GM21367 (cell line): ENCODE measurements at regions not wholly inside any gene's neighbourhood (a gene's known extent, or its start where the extent isn't known, plus 50 kb on each side); places are given as distances from the start of the nearest gene placed in this dataset.
"Not testable (repeated sequence)": the region's sequence is repeated elsewhere in the genome, so short reads cannot be mapped to it uniquely, and the experiment has no call there.

ENCODE experiments used
- ATAC-seq: cut with Tn5 transposase; IDR thresholded peaks from one replicate; pipeline ENCODE4 v1.9.1; 2021; ENCODE audit not compliant: unreplicated experiment

- no peak for ATAC-seq
These were observed 144.2 kb downstream of the HLX start for GRCh38 chr1:221023482-221023881.

- ATAC-seq = no peak
These were observed 146.3 kb downstream of the HLX start for GRCh38 chr1:221025501-221025900.

GRCh38 chr1:221025956-221026355 is 146.7 kb downstream of the HLX start:
- ATAC-seq = no peak

- ATAC-seq = no peak
These were observed 150.9 kb downstream of the HLX start for GRCh38 chr1:221029981-221030649.

- ATAC-seq = no peak
These were observed 151.7 kb downstream of the HLX start for GRCh38 chr1:221030990-221031389.

GRCh38 chr1:221031458-221032203 is 152.4 kb downstream of the HLX start:
- no peak for ATAC-seq

GRCh38 chr1:221032204-221032585 is 153.0 kb downstream of the HLX start:
- no peak for ATAC-seq

- ATAC-seq = no peak
These were observed 153.5 kb downstream of the HLX start for GRCh38 chr1:221032637-221033280.

GRCh38 chr1:221035662-221036153 is 156.5 kb downstream of the HLX start:
- no peak for ATAC-seq

GRCh38 chr1:221039616-221040015 is 160.4 kb downstream of the HLX start:
- ATAC-seq = no peak

GRCh38 chr1:221040101-221040500 is 160.9 kb downstream of the HLX start:
- no peak for ATAC-seq

- ATAC-seq = no peak
These were observed 161.5 kb downstream of the HLX start for GRCh38 chr1:221040691-221041285.

- no peak for ATAC-seq
These were observed 165.3 kb downstream of the HLX start for GRCh38 chr1:221044538-221044937.

GRCh38 chr1:221045151-221045550 is 165.9 kb downstream of the HLX start:
- ATAC-seq = no peak

GRCh38 chr1:221045842-221046831 is 166.9 kb downstream of the HLX start:
- ATAC-seq = peak; percentile 94

GRCh38 chr1:221051391-221051790 is 172.1 kb downstream of the HLX start:
- ATAC-seq = not testable (repeated sequence)

- ATAC-seq = no peak
These were observed 174.6 kb downstream of the HLX start for GRCh38 chr1:221053889-221054288.

GRCh38 chr1:221059506-221059905 is 180.3 kb downstream of the HLX start:
- no peak for ATAC-seq

GRCh38 chr1:221063651-221064050 is 184.4 kb downstream of the HLX start:
- no peak for ATAC-seq

GRCh38 chr1:221066351-221067001 is 187.2 kb downstream of the HLX start:
- ATAC-seq = no peak
